ENCODE measurements at regions not wholly inside any gene's neighbourhood (a gene's known extent, or its start where the extent isn't known, plus 50 kb on each side); places are given as distances from the start of the nearest gene placed in this dataset.
"Not testable (repeated sequence)": the region's sequence is repeated elsewhere in the genome, so short reads cannot be mapped to it uniquely, and the experiment has no call there.

- DNase-seq (ENCODE audit: low read depth in 2 of 2) = no peak
These were observed 195.6 kb downstream of the FAM43A start for GRCh38 chr3:194880940-194881925.

GRCh38 chr3:194884649-194885315, 199.1 kb downstream of the FAM43A start:
- DNase-seq (ENCODE audit: low read depth in 2 of 2) = no peak

- no peak for DNase-seq (ENCODE audit: low read depth in 2 of 2)
These were observed 200.1 kb downstream of the FAM43A start for GRCh38 chr3:194885766-194886165.

GRCh38 chr3:194886836-194887235, 201.2 kb downstream of the FAM43A start:
- no peak for DNase-seq (ENCODE audit: low read depth in 2 of 2)

- DNase-seq (ENCODE audit: low read depth in 2 of 2) = not testable (repeated sequence)
These were observed 202.4 kb downstream of the FAM43A start for GRCh38 chr3:194888062-194888461.

- DNase-seq (ENCODE audit: low read depth in 2 of 2) = no peak
These were observed 203.2 kb downstream of the FAM43A start for GRCh38 chr3:194888916-194889315.

GRCh38 chr3:194890091-194890490, 204.4 kb downstream of the FAM43A start:
- DNase-seq (ENCODE audit: low read depth in 2 of 2) = no peak

- DNase-seq (ENCODE audit: low read depth in 2 of 2) = peak in 1 of 2 donors; percentile 8
These were observed 207.7 kb downstream of the FAM43A start for GRCh38 chr3:194893121-194893987.

GRCh38 chr3:194894538-194894937, 208.9 kb downstream of the FAM43A start:
- DNase-seq (ENCODE audit: low read depth in 2 of 2) = no peak

GRCh38 chr3:194900854-194901522, 215.3 kb downstream of the FAM43A start:
- no peak for DNase-seq (ENCODE audit: low read depth in 2 of 2)

- not testable (repeated sequence) for DNase-seq (ENCODE audit: low read depth in 2 of 2)
These were observed 217.8 kb downstream of the FAM43A start for GRCh38 chr3:194903447-194903846.

- not testable (repeated sequence) for DNase-seq (ENCODE audit: low read depth in 2 of 2)
These were observed 219.3 kb downstream of the FAM43A start for GRCh38 chr3:194904999-194905398.

GRCh38 chr3:194905696-194906095, 220.0 kb downstream of the FAM43A start:
- DNase-seq (ENCODE audit: low read depth in 2 of 2) = no peak

GRCh38 chr3:194906229-194906629, 220.5 kb downstream of the FAM43A start:
- no peak for DNase-seq (ENCODE audit: low read depth in 2 of 2)

- no peak for DNase-seq (ENCODE audit: low read depth in 2 of 2)
These were observed 221.4 kb downstream of the FAM43A start for GRCh38 chr3:194906970-194907629.

- DNase-seq (ENCODE audit: low read depth in 2 of 2) = no peak
These were observed 222.1 kb downstream of the FAM43A start for GRCh38 chr3:194907811-194908210.

- DNase-seq (ENCODE audit: low read depth in 2 of 2) = no peak
These were observed 222.8 kb downstream of the FAM43A start for GRCh38 chr3:194908496-194908895.

- DNase-seq (ENCODE audit: low read depth in 2 of 2) = no peak
These were observed 223.3 kb downstream of the FAM43A start for GRCh38 chr3:194908972-194909371.

GRCh38 chr3:194910414-194910984, 224.8 kb downstream of the FAM43A start:
- no peak for DNase-seq (ENCODE audit: low read depth in 2 of 2)

- no peak for DNase-seq (ENCODE audit: low read depth in 2 of 2)
These were observed 227.6 kb downstream of the FAM43A start for GRCh38 chr3:194913316-194913715.

Measured in stimulated activated CD4-positive, alpha-beta T cell treated with anti-CD3 and anti-CD28 coated beads, Interleukin-4, amount 100 ng/mL, for 48 hours (primary cell).